RWPE2 (cell line): ENCODE measurements at regions not wholly inside any gene's neighbourhood (a gene's known extent, or its start where the extent isn't known, plus 50 kb on each side); places are given as distances from the start of the nearest gene placed in this dataset.

Source experiments
- ATAC-seq: fragments of 200-7000 bp; cut with Tn5 transposase; 3 replicates; pipeline ENCODE4 v1.9.1; 2021; ENCODE audit warnings: low read depth
- DNase-seq: peaks from one replicate; pipeline ENCODE4 v3.0.0-alpha.2; 2020; ENCODE audit warnings: low spot score
- H3K27ac ChIP-seq: fragments of 450-650 bp; 2 replicates; pipeline ENCODE4 v1.5.1; 2017; ENCODE audit warnings: mild to moderate bottlenecking; ENCODE audit not compliant: poor library complexity, severe bottlenecking
- H3K27me3 ChIP-seq: fragments of 250-450 bp; sonication (Bioruptor Pico); 2 replicates; pipeline ENCODE4 v1.5.1; 2021; ENCODE audit warnings: mild to moderate bottlenecking, moderate library complexity; ENCODE audit not compliant: insufficient read depth, poor library complexity, severe bottlenecking
- H3K36me3 ChIP-seq: fragments of 250-450 bp; sonication (Bioruptor Pico); 2 replicates; pipeline ENCODE4 v1.5.1; 2020; ENCODE audit warnings: low read depth, mild to moderate bottlenecking, moderate library complexity
- H3K4me1 ChIP-seq: fragments of 250-450 bp; sonication (Bioruptor Pico); 2 replicates; pipeline ENCODE4 v1.5.1; 2021; ENCODE audit warnings: mild to moderate bottlenecking, moderate library complexity; ENCODE audit not compliant: insufficient read depth, poor library complexity, severe bottlenecking
- H3K4me3 ChIP-seq: fragments of 250-450 bp; sonication (Bioruptor Pico); 2 replicates; pipeline ENCODE4 v1.5.1; 2021; ENCODE audit warnings: mild to moderate bottlenecking, moderate library complexity; ENCODE audit not compliant: severe bottlenecking
- H3K9me3 ChIP-seq: fragments of 250-450 bp; sonication (Bioruptor Pico); 2 replicates; pipeline ENCODE4 v1.5.1; 2021; ENCODE audit warnings: mild to moderate bottlenecking, moderate library complexity; ENCODE audit not compliant: severe bottlenecking
- CTCF ChIP-seq: fragments of 450-650 bp; IDR thresholded peaks from one replicate; pipeline ENCODE4 v1.5.1; 2017; ENCODE audit warnings: mild to moderate bottlenecking, moderate library complexity; ENCODE audit not compliant: poor library complexity, severe bottlenecking

- no peaks in the 10 kb centered on the region for H3K4me1 ChIP-seq
- no peaks in the 10 kb centered on the region for H3K36me3 ChIP-seq
- no peak overlapping the region for H3K4me3 ChIP-seq
- H3K9me3 ChIP-seq = no peaks in the 10 kb centered on the region
- no peaks in the 10 kb centered on the region for H3K27me3 ChIP-seq
- TF ChIP-seq CTCF = no peak
- DNase-seq (no peak), ATAC-seq (no peak)
- H3K27ac ChIP-seq = no peak overlapping the region
Measured at GRCh38 chr5:19193631-19194030, 794.4 kb downstream of the CDH18 start.

DNA sequence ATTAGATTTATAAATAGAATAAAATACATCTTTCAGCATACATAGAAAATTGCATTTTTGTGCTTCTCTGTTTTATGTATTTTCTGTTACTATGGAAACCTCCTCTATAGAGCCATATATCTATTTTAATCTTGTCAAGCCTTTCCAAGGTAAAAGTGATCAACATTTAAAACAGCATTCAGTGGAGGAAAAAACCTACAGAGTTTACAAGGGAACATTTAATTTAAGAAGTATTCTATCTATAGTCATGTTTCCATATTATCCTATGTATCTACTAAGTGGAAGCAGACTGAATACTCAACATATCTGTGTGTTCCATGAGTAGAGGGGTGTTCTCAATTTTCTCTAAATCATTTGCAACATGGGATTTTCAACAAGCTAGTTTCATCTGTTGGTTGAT lies 791.4 kb downstream of the CDH18 start:
- Histone ChIP-seq H3K9me3 (no peaks in the 10 kb centered on the region), H3K4me3 (no peak overlapping the region), H3K27me3 (no peaks in the 10 kb centered on the region), H3K36me3 (no peaks in the 10 kb centered on the region), H3K27ac (no peak overlapping the region), H3K4me1 (no peaks in the 10 kb centered on the region)
- DNase-seq (no peak), ATAC-seq (no peak)
- no peak for TF ChIP-seq CTCF

GRCh38 chr5:19200251-19200650 lies 787.7 kb downstream of the CDH18 start:
- H3K27me3 ChIP-seq = no peaks in the 10 kb centered on the region
- no peak overlapping the region for H3K4me3 ChIP-seq
- H3K4me1 ChIP-seq = no peaks in the 10 kb centered on the region
- DNase-seq = no peak
- ATAC-seq = no peak
- H3K9me3 ChIP-seq = no peaks in the 10 kb centered on the region
- no peak overlapping the region for H3K27ac ChIP-seq
- H3K36me3 ChIP-seq = no peaks in the 10 kb centered on the region
- TF ChIP-seq CTCF = no peak

DNA sequence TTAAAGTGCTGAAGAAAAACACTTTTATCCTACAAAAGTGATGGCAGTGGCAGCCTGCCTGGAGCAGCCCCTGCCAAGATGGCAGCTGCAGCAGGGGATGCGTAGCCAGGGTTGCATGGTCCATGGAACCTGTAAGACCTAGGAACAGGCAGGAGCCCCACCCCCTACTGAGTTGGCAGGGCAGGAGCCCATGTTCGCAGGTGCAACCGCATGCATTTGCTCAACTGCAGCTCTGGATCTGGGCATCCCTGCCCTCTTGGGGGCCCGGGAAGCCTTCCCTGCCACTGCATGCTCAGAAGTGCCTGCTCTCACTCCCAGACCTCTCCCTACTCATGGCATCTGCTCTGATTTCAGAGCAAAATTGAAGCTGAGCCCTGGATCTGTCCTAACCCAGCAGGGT lies 779.6 kb downstream of the CDH18 start:
- peaks cover 3% of the 10 kb centered on the region for H3K9me3 ChIP-seq
- H3K4me3 ChIP-seq = no peak overlapping the region
- DNase-seq (no peak), ATAC-seq (no peak)
- H3K4me1 ChIP-seq = no peaks in the 10 kb centered on the region
- H3K36me3 ChIP-seq = no peaks in the 10 kb centered on the region
- H3K27me3 ChIP-seq = peaks cover 5% of the 10 kb centered on the region
- no peak overlapping the region for H3K27ac ChIP-seq
- TF ChIP-seq CTCF = no peak

- H3K27ac ChIP-seq = no peak overlapping the region
- ATAC-seq = no peak
Measured at GRCh38 chr5:19210886-19211285, 777.1 kb downstream of the CDH18 start.

More at GRCh38 chr5:19210886-19211285, 777.1 kb downstream of the CDH18 start:
- H3K4me3 ChIP-seq = no peak overlapping the region
- peaks cover 5% of the 10 kb centered on the region for H3K27me3 ChIP-seq
- peaks cover 3% of the 10 kb centered on the region for H3K9me3 ChIP-seq
- H3K36me3 ChIP-seq = no peaks in the 10 kb centered on the region
- DNase-seq = no peak
- H3K4me1 ChIP-seq = no peaks in the 10 kb centered on the region
- TF ChIP-seq CTCF = no peak
